GM18499 (cell line): ENCODE measurements at regions not wholly inside any gene's neighbourhood (a gene's known extent, or its start where the extent isn't known, plus 50 kb on each side); places are given as distances from the start of the nearest gene placed in this dataset.
"Not testable (repeated sequence)": the region's sequence is repeated elsewhere in the genome, so short reads cannot be mapped to it uniquely, and the experiment has no call there.

Source experiments
- ATAC-seq: cut with Tn5 transposase; IDR thresholded peaks from one replicate; pipeline ENCODE4 v1.9.1; 2021; ENCODE audit warnings: moderate number of reproducible peaks; ENCODE audit not compliant: insufficient read depth, unreplicated experiment

DNA sequence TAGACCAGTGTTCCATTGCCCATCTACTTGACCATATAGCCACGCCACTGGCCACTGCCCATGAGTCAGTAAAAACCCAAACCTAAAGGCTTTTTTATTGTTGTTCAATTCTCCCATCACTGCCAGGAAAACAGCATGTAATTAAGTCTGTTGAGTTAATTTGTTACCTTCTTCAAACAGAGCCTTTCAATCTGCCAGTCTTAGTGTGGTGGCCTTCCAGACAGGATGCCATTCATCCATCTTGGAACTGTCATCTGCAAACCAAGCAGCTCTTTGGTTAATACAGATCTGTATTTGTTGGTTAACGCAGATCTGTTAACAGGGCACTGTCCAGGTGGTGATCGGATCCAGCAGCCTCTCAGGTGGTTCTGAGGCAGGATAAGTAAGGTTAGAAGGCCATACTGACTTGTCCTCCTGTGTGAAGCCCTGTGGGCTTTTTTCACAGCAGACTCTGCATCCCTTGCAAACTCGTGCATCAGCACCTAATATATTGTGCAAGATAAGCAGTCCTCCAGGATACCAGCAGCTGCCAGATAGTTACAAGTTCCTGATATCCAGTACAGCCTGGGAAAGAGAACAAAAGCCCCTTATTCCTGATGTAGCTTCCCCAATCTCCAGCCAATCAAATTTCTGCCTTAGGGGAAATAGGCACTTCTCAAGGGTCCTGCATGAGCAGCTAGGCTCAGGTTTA is 59.1 kb upstream of the DHRS4 start:
- ATAC-seq, result no peak

DNA sequence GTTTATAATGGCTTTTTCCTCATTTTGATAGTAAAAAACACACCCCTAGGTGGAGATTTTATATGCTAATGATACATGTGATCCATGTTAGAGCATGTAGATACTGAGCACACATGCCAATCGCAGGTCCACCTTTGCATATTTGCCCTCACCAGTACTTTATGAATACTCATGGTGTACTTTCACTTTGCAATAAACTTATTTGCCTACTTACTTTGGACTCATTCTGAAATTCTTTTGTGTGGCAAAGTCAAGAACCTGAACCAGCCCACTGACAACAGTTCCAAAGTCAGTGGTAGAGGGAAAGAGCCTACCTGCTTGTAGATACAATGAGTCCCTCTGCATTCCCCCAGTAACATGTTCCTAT is 58.5 kb upstream of the DHRS4 start:
- no peak for ATAC-seq

DNA sequence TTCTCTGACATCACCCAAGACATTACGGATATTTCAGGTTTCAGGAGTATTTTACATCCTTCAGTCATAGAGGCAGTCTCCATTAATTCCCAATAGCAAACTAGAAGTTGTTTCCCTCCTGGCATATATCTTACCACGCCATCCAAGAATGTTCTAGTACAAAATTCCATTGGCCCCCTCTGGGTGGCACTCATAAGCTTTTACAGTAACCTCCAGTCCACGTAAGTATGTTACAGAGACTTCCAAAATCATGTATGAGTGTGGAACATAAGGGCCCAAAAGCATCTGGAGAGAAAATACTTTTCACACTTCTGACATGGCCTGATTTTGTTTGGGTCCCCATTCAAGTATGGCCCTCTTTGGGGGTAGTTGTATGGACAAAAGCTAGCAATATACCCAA is 58.1 kb upstream of the DHRS4 start:
- ATAC-seq, result no peak

DNA sequence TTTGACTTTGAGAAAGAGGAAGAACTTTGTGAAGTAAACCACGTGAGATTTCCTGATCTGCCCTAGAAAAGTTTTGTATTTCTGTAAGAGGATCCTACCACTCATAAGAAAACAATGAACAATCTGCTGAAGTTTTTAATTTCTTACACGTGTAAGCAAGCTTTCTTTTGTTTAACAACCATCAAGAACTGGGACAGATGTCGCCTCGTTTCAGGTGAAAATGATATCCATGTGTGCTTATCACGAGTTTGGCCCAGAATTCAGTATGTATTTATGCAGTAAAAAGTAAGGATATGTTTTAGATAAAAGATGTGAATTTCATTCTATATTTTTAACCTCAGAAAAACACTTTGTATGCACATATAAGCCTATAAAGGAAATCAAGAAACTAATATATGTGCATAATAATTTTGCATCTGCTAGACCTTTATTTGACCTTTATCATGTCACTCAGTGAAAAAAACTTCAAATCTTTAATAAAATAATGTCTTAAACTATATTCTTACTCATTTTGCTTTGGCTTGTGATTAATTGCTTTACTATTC is 56.9 kb upstream of the DHRS4 start:
- no peak for ATAC-seq

DNA sequence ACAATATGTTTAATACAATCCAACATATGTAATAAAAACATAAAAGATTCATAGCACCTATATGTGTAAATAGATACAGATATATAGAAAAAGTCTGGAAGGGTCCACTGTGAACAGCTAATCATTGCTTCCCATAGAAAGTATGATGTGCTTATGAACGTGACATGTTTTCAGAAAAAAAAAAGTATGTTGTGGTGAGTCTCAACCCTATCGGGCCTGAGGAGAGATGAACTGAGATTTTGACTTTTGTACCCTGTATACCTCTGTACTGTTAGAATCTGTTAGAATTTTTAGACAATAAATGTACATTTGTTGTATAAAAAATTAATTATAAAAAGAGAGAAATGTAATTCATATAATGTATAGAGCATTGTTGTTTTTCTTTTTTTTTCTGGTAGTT is 56.3 kb upstream of the DHRS4 start:
- ATAC-seq, result not testable (repeated sequence)

DNA sequence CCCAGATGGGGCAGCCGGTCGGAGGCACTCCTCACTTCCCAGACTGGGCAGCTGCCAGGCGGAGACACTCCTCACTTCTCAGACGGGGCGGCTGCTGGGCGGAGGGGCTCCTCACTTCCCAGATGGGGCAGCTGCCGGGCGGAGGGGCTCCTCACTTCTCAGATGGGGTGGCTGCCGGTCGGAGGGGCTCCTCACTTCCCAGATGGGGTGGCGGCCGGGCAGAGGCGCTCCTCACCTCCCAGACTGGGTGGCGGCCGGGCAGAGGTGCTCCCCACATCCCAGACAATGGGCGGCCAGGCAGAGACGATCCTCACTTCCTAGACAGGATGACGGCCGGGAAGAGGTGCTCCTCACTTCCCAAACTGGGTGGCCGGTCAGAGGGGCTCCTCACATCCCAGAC is 55.2 kb upstream of the DHRS4 start:
- ATAC-seq, result not testable (repeated sequence)

DNA sequence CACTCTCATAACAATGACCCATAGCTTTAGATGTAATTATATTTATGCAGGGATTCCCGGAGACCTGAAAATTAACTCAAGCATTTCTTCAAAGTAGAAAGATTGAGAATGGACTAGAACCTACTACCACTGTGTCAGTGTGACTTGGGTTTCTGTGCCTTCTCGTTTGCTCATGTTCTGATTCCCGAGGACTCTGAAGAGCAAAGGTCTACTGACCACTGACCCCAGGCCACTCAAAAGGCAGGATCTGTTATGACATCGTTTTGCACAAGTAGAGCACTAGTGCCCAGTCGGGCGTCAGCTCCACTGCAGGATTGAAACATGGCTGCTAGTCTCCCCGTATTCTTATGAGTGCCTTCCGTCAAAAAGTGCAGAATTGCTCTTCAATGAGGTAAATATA is 53.8 kb upstream of the DHRS4 start:
- no peak for ATAC-seq

DNA sequence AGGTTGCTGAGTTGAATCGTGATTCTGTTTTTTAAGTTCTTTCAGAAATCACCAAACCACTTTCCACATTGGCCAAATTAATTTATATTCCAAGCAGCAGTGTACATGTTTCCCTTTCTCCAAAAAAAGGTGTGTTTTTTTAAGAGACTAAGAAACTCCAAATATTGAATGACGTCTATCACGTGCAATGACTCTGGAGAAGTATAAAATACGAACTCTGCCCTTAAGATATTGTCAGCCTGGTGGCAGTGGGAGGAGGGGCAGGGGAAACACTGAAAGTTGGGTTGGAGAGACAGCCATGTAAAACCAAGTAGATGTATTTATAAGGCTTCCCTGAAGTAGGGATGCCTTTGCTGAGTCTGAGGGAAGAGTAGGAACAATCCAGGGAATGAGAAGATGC is 50.1 kb upstream of the DHRS4 start:
- no peak for ATAC-seq
